NOMO-1 treated with DMSO at 0.1 percent for 48 hours (cell line): ENCODE measurements at regions not wholly inside any gene's neighbourhood (a gene's known extent, or its start where the extent isn't known, plus 50 kb on each side); places are given as distances from the start of the nearest gene placed in this dataset.
"Not testable (repeated sequence)": the region's sequence is repeated elsewhere in the genome, so short reads cannot be mapped to it uniquely, and the experiment has no call there.

Source experiments
- DNase-seq: peaks from one replicate; lab custom pipeline; 2025; ENCODE audit not compliant: unreplicated experiment; lab: John Stamatoyannopoulos, UW

DNA sequence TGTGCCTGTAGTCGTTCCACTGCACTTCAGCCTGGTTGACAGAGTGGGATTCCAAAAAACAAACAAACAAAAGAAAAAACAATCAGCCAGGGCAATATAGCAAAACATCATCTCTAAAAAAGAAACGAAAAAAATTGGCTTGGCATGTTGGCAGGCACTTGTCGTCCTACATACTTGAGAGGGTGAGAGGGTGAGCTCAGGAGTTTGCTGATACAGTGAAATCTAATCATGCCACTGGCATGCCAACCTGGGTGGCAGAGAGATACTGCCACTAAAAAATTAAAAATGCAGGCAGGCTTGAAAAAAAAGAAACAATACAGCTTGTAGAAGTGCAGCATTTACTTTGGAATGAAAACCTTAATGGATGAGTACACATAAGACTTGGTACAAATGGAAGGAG, 282.9 kb upstream of the RGPD4 start:
- DNase-seq = no peak

DNA sequence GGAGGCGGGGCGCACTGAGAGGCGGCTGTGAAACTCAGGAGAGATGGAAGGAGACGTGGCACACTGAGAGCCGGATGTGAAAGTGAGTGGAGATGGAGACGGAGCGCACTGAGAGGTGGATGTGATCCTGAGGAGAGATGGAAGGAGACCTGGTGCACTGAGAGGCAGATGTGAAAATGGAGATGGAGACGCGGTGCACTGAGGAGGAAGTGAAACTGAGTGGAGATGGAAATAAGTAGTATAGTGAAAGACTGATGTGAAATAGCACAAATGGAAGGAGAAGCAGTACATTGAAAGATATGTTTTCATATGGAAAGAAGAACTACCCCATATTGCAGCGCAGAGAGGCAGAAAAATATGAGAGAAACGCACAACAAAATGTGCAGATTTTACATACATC, 281.6 kb upstream of the RGPD4 start:
- DNase-seq = peak; percentile 56

DNA sequence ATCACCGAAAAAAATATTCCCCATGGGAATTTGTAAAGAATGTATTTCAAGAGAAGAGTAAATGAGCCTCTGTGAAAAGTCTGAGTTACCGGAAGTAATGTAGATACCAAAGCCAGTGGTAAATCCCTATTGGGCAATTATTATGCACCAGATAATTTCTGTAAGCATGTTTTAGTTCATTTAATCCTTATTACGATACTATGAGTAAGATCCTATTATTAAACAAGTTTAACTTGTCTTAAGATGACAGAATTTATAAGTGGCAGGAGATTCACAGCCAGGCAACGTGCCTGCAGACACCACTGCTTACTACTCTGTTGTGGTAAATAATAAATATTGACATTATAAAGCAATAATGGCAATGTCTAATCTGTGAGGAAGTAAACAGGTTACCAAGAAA, 280.8 kb upstream of the RGPD4 start:
- no peak for DNase-seq

DNA sequence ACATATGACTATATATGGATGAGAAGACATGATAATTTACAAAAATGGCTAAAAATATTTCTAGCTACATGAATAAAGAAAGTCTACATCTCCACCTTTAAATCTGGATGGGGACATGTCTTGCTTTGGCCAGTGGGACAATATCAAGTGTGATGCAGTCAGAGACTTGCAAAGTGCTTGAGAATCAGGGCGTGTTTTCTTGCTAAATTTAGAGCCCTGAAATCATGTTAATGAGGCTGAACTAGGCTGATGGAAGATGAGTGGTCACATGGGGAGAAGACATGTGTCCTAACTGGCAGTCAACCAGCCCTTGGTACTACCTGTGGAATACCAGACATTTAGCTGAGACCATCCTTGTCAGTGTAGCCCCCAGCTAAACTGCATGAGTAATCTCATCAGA, 278.5 kb upstream of the RGPD4 start:
- no peak for DNase-seq

DNA sequence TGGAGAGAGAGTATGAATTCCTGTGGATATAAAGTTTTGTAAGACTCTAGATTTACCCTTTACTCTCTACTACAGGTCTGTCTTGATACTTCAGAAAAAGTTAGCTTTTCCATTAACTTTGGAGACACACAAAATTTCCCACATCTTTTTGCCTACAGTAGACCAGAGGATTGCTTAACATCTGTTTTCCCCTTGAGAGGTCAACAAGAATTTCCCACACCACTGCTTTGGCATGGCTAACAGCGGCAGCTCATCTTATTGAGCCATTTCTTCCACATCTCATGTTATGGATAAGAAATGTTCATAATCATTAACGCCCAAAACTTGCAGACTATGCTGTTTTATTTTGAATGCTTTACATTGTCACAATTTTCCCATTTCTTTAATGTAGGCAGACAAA, 273.6 kb upstream of the RGPD4 start:
- DNase-seq = no peak

DNA sequence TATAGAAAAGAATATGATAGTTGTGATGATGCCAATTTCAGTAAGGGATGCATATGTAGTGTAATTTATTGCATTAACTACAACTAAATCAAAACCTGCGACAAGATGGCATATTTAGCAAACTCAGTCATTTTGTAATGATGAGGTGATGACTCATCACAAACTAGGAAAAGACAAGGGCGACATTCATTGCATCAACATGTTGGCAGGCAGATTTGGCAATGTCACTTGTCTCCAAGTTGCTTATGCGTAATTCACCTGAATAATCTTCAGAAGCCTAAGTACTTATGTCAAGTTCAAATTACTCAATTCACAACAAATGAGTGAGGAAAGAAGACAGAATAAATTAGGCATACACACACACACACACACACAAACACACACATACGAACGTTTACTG, 273.2 kb upstream of the RGPD4 start:
- DNase-seq = peak; percentile 1

DNA sequence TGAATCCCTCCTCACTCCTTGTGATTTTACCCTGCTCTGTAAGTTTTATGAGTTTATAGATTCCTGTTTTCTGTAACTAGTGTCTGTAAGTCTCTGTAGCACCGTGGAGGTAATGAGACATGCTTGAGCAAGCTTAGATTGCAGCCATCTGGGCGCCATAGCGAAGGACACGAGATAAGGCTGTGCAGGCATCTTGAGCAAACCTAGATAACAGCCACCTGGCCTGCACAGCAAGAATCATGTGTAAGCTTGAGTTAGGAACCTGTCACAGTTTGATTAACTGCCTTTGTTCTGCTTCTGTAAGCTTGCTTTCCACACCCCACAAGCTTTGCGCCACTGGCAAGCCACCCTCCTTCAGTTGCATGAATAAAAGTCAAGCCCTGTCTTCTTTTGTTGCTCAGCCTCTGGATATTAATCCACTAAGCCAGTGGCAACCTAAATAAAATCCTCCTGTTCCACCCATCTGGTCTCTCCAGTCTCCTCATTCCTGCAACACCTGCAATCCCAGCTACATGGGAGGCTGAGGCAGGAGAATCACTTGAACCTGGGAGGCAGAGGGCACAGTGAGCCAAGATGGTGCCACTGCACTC, 270.6 kb upstream of the RGPD4 start:
- no peak for DNase-seq

DNA sequence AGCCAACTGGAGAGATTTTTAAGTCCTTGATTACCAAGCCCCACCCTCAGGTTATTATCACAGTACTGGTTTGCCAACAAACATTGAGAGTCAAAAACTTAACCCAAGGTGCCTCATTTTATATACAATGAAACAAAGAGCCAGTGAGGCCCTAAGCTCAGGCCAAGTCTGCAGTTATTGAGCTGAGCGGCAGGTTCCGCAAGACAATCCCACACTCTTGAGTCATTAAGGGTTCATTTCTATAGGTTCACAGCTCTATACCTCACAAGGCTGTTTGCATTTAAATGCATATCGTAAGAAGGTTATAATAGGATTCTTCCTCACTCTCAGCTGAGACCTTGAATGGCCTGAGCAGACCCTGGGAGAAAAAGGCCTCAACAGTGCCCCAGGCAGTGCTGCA, 268.4 kb upstream of the RGPD4 start:
- DNase-seq = no peak

DNA sequence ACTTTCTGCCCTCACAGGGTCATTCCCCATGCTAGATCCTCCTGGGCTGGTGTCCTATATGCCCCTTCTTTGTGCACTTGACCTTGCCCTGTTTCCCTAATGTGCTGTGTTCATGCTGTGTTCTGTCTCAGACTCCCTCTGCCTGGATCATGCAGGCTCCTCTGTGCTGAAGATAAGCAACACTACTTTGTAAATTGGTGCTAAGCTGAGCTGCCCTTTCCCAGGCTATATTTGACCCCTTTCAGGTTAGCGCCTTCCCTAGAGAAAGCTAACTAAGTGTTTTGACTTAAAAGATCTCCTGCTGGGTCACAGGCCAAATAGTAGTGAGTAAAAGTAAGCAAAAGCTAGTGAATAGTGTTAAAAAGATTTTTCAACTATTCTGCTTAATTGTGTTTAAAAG, 257.2 kb upstream of the RGPD4 start:
- no peak for DNase-seq

DNA sequence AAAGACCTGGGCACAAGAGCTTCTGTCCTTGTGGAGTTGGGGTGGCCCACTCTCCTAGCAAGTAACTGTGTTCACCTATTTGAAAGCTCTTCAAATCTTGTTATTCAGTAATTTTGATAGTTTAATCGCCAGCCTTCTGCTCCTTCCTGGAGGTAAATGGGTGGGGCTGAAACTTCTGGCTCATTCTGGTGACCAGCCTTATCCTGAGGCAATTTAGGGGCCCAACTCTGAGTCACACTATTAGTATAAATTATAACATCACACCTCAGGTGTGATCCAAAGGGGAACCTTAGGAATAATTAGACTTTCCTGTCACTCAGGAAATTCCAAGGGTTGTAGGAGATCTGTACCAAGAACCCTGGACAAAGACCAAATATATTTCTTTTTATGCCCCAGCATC, 255.8 kb upstream of the RGPD4 start:
- DNase-seq = no peak

DNA sequence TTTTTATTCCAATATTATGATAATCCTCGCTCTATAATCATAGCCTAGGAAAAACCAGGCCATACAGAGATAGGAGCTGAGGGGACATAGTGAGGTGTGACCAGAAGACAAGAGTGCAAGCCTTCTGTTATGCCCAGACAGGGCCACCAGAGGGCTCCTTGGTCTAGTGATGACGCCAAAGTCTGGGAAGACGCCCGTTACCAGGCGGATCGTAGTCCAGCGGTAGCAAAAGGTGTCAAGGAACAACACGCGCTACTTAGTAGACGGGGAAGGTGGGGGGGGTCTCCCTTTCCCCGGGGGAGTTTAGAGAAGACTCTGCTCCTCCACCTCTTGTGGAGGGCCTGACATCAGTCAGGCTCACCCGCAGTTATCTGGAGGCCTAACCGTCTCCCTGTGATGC, 253.8 kb upstream of the RGPD4 start:
- not testable (repeated sequence) for DNase-seq

DNA sequence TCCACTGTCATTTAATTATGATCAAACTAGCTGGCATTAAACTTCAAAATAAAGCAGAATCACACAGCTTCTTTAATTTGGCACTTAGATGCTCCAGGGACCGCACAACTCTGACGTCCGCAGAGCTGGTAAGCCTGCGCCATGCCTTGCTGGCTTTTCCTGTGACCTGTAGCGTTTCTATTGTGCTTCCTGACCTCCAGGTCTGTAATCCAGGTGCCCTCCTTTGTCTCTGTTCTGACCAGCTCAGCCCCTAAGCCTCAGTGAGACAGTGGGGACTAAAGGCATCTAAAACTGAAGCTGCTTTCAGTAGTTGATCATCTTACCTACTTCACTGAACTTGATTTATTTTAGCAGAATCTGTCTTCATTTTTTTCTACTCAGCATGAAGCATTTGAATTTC, 249.7 kb upstream of the RGPD4 start:
- DNase-seq = no peak

DNA sequence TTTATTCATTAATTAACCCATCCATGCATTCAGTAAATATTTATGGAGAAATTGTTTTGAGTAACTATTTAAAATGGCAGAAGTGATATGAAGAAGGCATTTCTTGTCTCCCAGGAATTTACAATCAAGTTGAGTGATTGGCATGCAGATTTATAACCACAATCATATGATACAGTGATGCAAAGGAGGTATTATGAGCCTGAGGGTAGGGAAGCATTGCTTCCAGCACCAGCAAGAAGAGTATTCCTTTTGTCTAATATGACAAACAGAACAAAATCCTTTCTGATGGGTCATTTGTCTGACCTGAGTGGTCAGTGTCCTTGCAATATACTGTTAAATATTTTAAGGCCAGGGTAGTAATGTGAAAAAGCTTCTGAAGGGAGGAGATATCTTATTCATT, 244.2 kb upstream of the RGPD4 start:
- DNase-seq = no peak

DNA sequence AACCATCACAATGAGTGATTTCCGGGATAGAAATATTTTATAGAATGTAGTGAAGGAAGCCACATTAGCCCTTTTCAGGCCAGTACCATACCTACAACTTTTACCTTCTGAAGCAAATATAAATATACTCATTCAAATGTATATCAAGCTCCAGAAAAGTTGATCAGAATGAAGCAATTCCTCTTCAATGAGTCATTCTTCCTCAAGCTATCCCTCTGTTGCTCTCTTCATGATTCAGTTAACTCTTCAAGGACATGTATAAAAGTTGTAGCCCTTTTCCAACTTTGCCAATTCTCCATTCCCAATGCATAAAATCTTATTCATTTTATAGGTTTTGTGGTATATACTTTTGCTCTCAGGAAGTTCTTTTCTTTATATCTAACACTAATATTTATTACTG, 242.1 kb upstream of the RGPD4 start:
- DNase-seq = no peak

DNA sequence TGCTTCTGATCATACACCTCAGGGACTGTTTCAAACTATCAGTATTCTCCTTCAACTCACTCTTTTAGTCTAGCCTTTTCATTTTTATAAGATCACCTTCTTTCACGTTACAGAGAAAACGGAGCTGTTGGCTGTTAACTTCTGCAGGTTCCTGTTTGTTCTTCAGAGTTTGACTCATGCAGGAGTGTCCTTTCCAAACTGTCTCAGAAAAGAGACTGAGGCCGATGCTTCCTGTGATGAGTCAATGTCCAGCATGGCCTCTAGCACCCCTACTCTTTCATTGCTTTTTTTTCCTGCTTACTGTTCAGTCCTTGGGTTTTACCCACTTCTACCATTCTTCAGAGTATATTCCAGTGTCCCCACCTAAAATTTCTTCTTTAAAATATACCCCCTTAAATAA, 240.8 kb upstream of the RGPD4 start:
- DNase-seq = no peak

DNA sequence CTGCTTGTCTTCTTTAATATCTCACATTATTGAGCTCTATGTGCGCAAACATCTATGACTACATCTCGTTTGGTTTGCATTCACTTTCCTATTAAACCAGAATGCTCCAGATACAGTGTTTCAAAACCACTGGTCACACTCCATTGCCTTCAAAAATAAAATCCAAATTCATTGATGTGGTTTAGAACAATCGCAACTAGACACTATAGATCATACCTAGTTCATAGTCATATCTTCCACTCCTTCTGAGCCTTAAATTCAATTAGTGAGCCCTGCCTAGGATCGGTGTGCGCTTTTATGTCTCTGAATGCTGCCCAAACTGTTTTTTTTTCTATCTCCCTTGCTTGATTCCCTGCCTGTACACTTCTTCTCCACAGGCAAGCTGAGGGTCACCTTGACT, 238.5 kb upstream of the RGPD4 start:
- DNase-seq = no peak

DNA sequence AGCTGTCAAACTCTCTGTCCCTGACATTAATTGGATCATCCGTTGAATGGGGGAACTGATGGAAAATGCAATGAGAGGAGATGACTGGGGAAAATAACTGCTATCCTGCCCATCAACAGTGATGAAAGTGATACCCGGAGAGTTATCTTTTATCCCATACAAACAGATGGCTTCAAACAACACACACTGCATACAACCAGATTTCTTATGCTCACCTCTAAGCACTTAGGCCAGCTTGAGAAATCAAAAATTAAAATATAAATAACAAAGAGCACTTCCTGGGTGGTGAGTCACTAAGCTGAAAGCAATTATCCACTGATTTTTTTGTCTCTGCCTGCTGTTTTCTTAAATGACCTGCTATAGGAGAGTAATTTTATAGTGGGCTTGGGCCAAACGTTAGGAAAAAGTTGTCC, 237.6 kb upstream of the RGPD4 start:
- no peak for DNase-seq

DNA sequence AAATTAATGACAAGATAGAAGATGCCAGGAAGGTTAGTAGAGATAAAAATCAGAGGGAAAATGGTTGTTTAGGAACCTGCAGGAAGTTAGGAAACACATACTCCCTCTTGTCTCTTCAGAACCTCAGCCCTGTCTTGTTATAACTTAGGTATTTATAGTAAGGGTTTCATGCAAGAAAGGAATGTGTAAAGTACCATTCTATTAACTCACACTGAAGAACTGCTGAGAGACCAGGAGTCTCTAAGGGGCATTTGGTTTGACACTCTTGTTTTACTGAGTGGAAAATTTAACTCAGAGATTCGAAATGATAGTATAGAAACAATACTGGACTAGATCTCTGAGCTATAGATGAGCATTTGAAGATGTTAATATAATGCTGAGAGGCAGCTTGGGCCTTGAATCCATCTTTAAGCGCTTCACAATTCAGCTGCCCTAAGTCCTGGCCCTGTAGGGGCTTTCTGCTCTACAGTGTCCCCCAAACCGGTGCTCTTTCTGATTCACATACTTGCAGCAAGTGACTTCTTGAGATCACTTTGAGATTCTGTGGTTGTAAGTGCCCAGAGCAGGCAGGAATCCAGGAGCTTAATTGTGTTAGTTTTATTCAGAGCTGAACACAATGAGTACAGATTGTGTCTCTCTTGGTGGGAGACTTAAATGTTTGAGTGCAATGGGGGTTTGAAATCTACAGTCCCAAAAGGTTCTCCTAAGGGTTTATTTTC, 235.0 kb upstream of the RGPD4 start:
- DNase-seq = no peak

DNA sequence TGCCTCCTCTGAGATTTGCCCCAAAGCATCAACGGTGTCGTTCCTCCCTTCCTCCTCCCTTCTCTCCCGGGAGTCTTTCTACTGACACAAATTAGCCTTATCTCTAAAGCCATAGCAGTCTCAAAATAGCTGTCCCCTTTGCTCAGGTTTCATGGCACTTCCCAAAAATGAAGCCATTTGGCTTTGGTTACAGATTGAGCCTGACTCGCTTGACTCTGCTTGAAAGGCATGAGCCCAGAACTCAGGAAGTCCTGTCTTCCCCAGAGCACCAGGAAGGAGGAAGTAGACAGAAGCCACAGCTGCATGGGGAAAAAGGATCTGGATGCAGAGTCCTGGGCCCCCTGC, 234.4 kb upstream of the RGPD4 start:
- DNase-seq = no peak

DNA sequence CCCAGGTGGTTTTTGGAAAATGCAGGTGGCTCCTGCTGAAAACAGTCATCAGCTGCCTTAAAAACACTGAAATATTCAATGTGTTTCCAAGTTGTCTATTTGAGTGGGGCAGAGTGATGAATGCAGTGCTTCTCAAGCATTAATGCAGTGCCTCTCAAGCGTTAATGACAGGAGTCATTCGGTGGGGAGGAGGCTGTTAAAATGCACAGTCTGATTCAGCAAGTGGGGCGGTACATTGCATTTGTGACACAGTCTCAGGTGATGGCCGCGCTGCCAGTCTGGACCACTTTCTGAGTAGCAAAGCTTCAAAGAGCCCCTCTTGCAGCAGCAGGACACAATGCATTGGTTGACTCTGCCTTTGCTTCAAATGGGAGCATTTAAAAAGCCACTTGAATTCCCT, 231.4 kb upstream of the RGPD4 start:
- DNase-seq = no peak

DNA sequence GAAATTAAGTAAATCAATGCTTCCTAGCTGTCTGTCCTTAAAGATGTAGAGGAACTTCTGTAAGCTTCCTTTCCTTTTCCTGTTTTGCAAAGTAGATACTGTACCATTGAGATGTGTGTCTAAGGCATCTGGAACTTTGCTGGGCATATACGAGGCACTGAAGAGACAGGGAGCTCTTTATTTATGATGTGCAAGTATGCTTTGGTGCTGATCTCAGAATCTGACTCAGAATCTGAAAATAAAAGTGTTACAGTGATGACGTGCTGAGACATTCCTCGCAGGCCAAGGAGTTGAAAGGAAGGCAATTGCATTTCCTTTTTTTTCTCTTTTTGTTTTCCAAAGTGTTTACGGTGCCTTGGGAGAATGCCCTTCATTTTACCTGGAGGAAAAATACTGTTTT, 230.9 kb upstream of the RGPD4 start:
- DNase-seq = no peak

DNA sequence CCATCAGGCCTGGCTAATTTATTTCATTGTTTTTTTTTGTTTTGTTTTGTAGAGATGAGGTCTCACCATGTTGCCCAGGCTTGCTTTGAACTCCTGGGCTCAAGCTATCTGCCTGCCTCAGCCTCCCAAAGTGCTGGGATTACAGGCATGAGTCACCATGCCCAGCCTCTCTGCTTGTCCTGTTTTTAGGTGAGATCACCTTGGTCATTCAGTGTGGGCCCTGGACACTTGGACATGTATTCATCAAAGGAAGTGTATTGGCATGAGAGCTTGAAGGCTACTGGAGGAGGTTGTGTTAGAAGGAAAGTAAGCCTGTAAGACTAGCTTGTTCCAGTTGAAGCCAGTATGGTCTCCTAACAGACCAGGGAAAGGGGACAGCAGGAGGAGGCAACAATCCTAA, 229.2 kb upstream of the RGPD4 start:
- no peak for DNase-seq

DNA sequence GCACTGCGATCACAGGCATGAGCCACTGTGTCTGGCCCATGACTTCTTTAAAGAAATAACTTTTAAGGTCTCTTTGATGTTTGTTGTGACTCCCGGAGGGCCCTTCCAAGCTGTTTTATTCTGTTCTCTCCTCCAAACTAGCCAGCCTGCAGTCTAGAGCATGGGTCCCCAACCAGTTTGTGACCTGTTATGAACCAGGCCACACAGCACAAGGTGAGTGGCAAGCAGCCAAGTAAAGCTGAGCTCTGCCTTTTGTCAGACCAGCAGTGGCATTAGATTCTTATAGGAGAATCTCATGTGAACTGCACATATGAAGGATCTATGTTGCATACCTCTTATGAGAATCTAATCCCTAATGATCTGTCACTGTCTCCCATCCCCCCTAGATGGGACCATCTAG, 223.9 kb upstream of the RGPD4 start:
- no peak for DNase-seq
